ENCODE measurements at regions not wholly inside any gene's neighbourhood (a gene's known extent, or its start where the extent isn't known, plus 50 kb on each side); places are given as distances from the start of the nearest gene placed in this dataset.
A peak's percentile ranks its signal among the peaks of the same experiment; 100 is the strongest.
"Not testable (repeated sequence)": the region's sequence is repeated elsewhere in the genome, so short reads cannot be mapped to it uniquely, and the experiment has no call there.

- H3K27me3 ChIP-seq (ENCODE audit: control insufficient read depth, insufficient read depth, low read length): no peaks in the 10 kb centered on the region
- no peaks in the 10 kb centered on the region for H3K9me3 ChIP-seq (ENCODE audit: control insufficient read depth, insufficient read depth, low read length)
- H3K4me1 ChIP-seq (ENCODE audit: control insufficient read depth, insufficient read depth, low read length): peaks cover 16% of the 10 kb centered on the region
- H3K9ac ChIP-seq (ENCODE audit: low read depth, low read length): no peak overlapping the region
- no peak overlapping the region for H3K4me3 ChIP-seq (ENCODE audit: low read depth, low read length)
- no peak overlapping the region for H3K27ac ChIP-seq (ENCODE audit: low read depth, low read length)
- no peaks in the 10 kb centered on the region for H3K36me3 ChIP-seq (ENCODE audit: control insufficient read depth, insufficient read depth, low read length)
Observed at GRCh38 chr13:48864100-48864499, 111.6 kb upstream of the FNDC3A start.

GRCh38 chr13:48866249-48866648 lies 109.5 kb upstream of the FNDC3A start:
- Histone ChIP-seq H3K27me3 (ENCODE audit: control insufficient read depth, insufficient read depth, low read length) (no peaks in the 10 kb centered on the region), H3K9me3 (ENCODE audit: control insufficient read depth, insufficient read depth, low read length) (no peaks in the 10 kb centered on the region), H3K27ac (ENCODE audit: low read depth, low read length) (no peak overlapping the region), H3K4me3 (ENCODE audit: low read depth, low read length) (no peak overlapping the region), H3K9ac (ENCODE audit: low read depth, low read length) (no peak overlapping the region), H3K36me3 (ENCODE audit: control insufficient read depth, insufficient read depth, low read length) (no peaks in the 10 kb centered on the region), H3K4me1 (ENCODE audit: control insufficient read depth, insufficient read depth, low read length) (no peaks in the 10 kb centered on the region)

- no peaks in the 10 kb centered on the region for H3K9me3 ChIP-seq (ENCODE audit: control insufficient read depth, insufficient read depth, low read length)
- no peak overlapping the region for H3K9ac ChIP-seq (ENCODE audit: low read depth, low read length)
- H3K4me1 ChIP-seq (ENCODE audit: control insufficient read depth, insufficient read depth, low read length): peaks cover 43% of the 10 kb centered on the region
- H3K36me3 ChIP-seq (ENCODE audit: control insufficient read depth, insufficient read depth, low read length): no peaks in the 10 kb centered on the region
- H3K4me3 ChIP-seq (ENCODE audit: low read depth, low read length): no peak overlapping the region
- H3K27ac ChIP-seq (ENCODE audit: low read depth, low read length): no peak overlapping the region
- H3K27me3 ChIP-seq (ENCODE audit: control insufficient read depth, insufficient read depth, low read length): peaks cover 49% of the 10 kb centered on the region
Observed at GRCh38 chr13:48873081-48873480, 102.6 kb upstream of the FNDC3A start.

GRCh38 chr13:48873587-48873986 lies 102.1 kb upstream of the FNDC3A start:
- Histone ChIP-seq H3K36me3 (ENCODE audit: control insufficient read depth, insufficient read depth, low read length) (no peaks in the 10 kb centered on the region), H3K27ac (ENCODE audit: low read depth, low read length) (no peak overlapping the region), H3K9me3 (ENCODE audit: control insufficient read depth, insufficient read depth, low read length) (no peaks in the 10 kb centered on the region), H3K4me1 (ENCODE audit: control insufficient read depth, insufficient read depth, low read length) (peaks cover 43% of the 10 kb centered on the region), H3K4me3 (ENCODE audit: low read depth, low read length) (no peak overlapping the region), H3K9ac (ENCODE audit: low read depth, low read length) (no peak overlapping the region), H3K27me3 (ENCODE audit: control insufficient read depth, insufficient read depth, low read length) (peaks cover 50% of the 10 kb centered on the region)

GRCh38 chr13:48874165-48874564 lies 101.5 kb upstream of the FNDC3A start:
- Histone ChIP-seq H3K27ac (ENCODE audit: low read depth, low read length) (peak overlapping the region; percentile 42), H3K4me1 (ENCODE audit: control insufficient read depth, insufficient read depth, low read length) (peaks cover 43% of the 10 kb centered on the region), H3K36me3 (ENCODE audit: control insufficient read depth, insufficient read depth, low read length) (no peaks in the 10 kb centered on the region), H3K9ac (ENCODE audit: low read depth, low read length) (no peak overlapping the region), H3K9me3 (ENCODE audit: control insufficient read depth, insufficient read depth, low read length) (no peaks in the 10 kb centered on the region), H3K4me3 (ENCODE audit: low read depth, low read length) (no peak overlapping the region), H3K27me3 (ENCODE audit: control insufficient read depth, insufficient read depth, low read length) (peaks cover 50% of the 10 kb centered on the region)

GRCh38 chr13:48875047-48875446 lies 100.7 kb upstream of the FNDC3A start:
- peak overlapping the region; percentile 7 for H3K4me3 ChIP-seq (ENCODE audit: low read depth, low read length)
- H3K36me3 ChIP-seq (ENCODE audit: control insufficient read depth, insufficient read depth, low read length): no peaks in the 10 kb centered on the region

GRCh38 chr13:48876289-48876688 lies 99.4 kb upstream of the FNDC3A start:
- Histone ChIP-seq H3K9ac (ENCODE audit: low read depth, low read length) (no peak overlapping the region), H3K9me3 (ENCODE audit: control insufficient read depth, insufficient read depth, low read length) (no peaks in the 10 kb centered on the region), H3K4me3 (ENCODE audit: low read depth, low read length) (no peak overlapping the region; the same call in 1 of the 2 replicates), H3K36me3 (ENCODE audit: control insufficient read depth, insufficient read depth, low read length) (no peaks in the 10 kb centered on the region), H3K4me1 (ENCODE audit: control insufficient read depth, insufficient read depth, low read length) (peaks cover 43% of the 10 kb centered on the region), H3K27me3 (ENCODE audit: control insufficient read depth, insufficient read depth, low read length) (peaks cover 71% of the 10 kb centered on the region), H3K27ac (ENCODE audit: low read depth, low read length) (no peak overlapping the region)

More at GRCh38 chr13:48875047-48875446, 100.7 kb upstream of the FNDC3A start:
- Histone ChIP-seq H3K9ac (ENCODE audit: low read depth, low read length) (no peak overlapping the region), H3K4me1 (ENCODE audit: control insufficient read depth, insufficient read depth, low read length) (peaks cover 43% of the 10 kb centered on the region), H3K27me3 (ENCODE audit: control insufficient read depth, insufficient read depth, low read length) (peaks cover 59% of the 10 kb centered on the region), H3K9me3 (ENCODE audit: control insufficient read depth, insufficient read depth, low read length) (no peaks in the 10 kb centered on the region), H3K27ac (ENCODE audit: low read depth, low read length) (peak overlapping the region; percentile 21)

- H3K9ac ChIP-seq (ENCODE audit: low read depth, low read length): no peak overlapping the region
- H3K36me3 ChIP-seq (ENCODE audit: control insufficient read depth, insufficient read depth, low read length): no peaks in the 10 kb centered on the region
- peaks cover 24% of the 10 kb centered on the region for H3K4me1 ChIP-seq (ENCODE audit: control insufficient read depth, insufficient read depth, low read length)
- peaks cover 63% of the 10 kb centered on the region for H3K27me3 ChIP-seq (ENCODE audit: control insufficient read depth, insufficient read depth, low read length)
- no peak overlapping the region for H3K4me3 ChIP-seq (ENCODE audit: low read depth, low read length)
- no peaks in the 10 kb centered on the region for H3K9me3 ChIP-seq (ENCODE audit: control insufficient read depth, insufficient read depth, low read length)
- H3K27ac ChIP-seq (ENCODE audit: low read depth, low read length): no peak overlapping the region
Observed at GRCh38 chr13:48879432-48879831, 96.3 kb upstream of the FNDC3A start.

GRCh38 chr13:48879854-48880253 lies 95.9 kb upstream of the FNDC3A start:
- no peak overlapping the region for H3K9ac ChIP-seq (ENCODE audit: low read depth, low read length)
- no peaks in the 10 kb centered on the region for H3K9me3 ChIP-seq (ENCODE audit: control insufficient read depth, insufficient read depth, low read length)
- peaks cover 19% of the 10 kb centered on the region for H3K4me1 ChIP-seq (ENCODE audit: control insufficient read depth, insufficient read depth, low read length)
- H3K4me3 ChIP-seq (ENCODE audit: low read depth, low read length): no peak overlapping the region
- H3K27me3 ChIP-seq (ENCODE audit: control insufficient read depth, insufficient read depth, low read length): peaks cover 59% of the 10 kb centered on the region
- no peak overlapping the region for H3K27ac ChIP-seq (ENCODE audit: low read depth, low read length)
- no peaks in the 10 kb centered on the region for H3K36me3 ChIP-seq (ENCODE audit: control insufficient read depth, insufficient read depth, low read length)

GRCh38 chr13:48883786-48884185 lies 91.9 kb upstream of the FNDC3A start:
- H3K36me3 ChIP-seq (ENCODE audit: control insufficient read depth, insufficient read depth, low read length); H3K4me3 ChIP-seq (ENCODE audit: low read depth, low read length); H3K27ac ChIP-seq (ENCODE audit: low read depth, low read length); H3K9ac ChIP-seq (ENCODE audit: low read depth, low read length); H3K9me3 ChIP-seq (ENCODE audit: control insufficient read depth, insufficient read depth, low read length); H3K4me1 ChIP-seq (ENCODE audit: control insufficient read depth, insufficient read depth, low read length): not testable (repeated sequence)
- H3K27me3 ChIP-seq (ENCODE audit: control insufficient read depth, insufficient read depth, low read length): peaks cover 28% of the 10 kb centered on the region

GRCh38 chr13:48885027-48885395 lies 90.7 kb upstream of the FNDC3A start:
- H3K9me3 ChIP-seq (ENCODE audit: control insufficient read depth, insufficient read depth, low read length): no peaks in the 10 kb centered on the region
- H3K27ac ChIP-seq (ENCODE audit: low read depth, low read length): no peak overlapping the region
- H3K36me3 ChIP-seq (ENCODE audit: control insufficient read depth, insufficient read depth, low read length): no peaks in the 10 kb centered on the region
- no peak overlapping the region for H3K9ac ChIP-seq (ENCODE audit: low read depth, low read length)
- H3K4me3 ChIP-seq (ENCODE audit: low read depth, low read length): no peak overlapping the region
- peaks cover 19% of the 10 kb centered on the region for H3K27me3 ChIP-seq (ENCODE audit: control insufficient read depth, insufficient read depth, low read length)
- no peaks in the 10 kb centered on the region for H3K4me1 ChIP-seq (ENCODE audit: control insufficient read depth, insufficient read depth, low read length)

- Histone ChIP-seq H3K27ac (ENCODE audit: low read depth, low read length) (no peak overlapping the region), H3K27me3 (ENCODE audit: control insufficient read depth, insufficient read depth, low read length) (no peaks in the 10 kb centered on the region), H3K36me3 (ENCODE audit: control insufficient read depth, insufficient read depth, low read length) (no peaks in the 10 kb centered on the region), H3K4me1 (ENCODE audit: control insufficient read depth, insufficient read depth, low read length) (no peaks in the 10 kb centered on the region), H3K4me3 (ENCODE audit: low read depth, low read length) (no peak overlapping the region), H3K9ac (ENCODE audit: low read depth, low read length) (no peak overlapping the region), H3K9me3 (ENCODE audit: control insufficient read depth, insufficient read depth, low read length) (no peaks in the 10 kb centered on the region)
Observed at GRCh38 chr13:48888613-48889012, 87.1 kb upstream of the FNDC3A start.

Measured in HUES48 (cell line).